Ovary (tissue), 3 donors: ENCODE measurements at regions not wholly inside any gene's neighbourhood (a gene's known extent, or its start where the extent isn't known, plus 50 kb on each side); places are given as distances from the start of the nearest gene placed in this dataset.

ENCODE experiments used
- EP300 ChIP-seq: sonication (generic); formaldehyde crosslinking; IDR thresholded peaks from one replicate; pipeline ENCODE4 v1.6.1; 2017; ENCODE audit warnings: antibody characterized with exemption
- POLR2A ChIP-seq: fragments of 450-650 bp; IDR thresholded peaks from one replicate; pipeline ENCODE4 v1.6.1; 2017; ENCODE audit warnings: antibody characterized with exemption, mild to moderate bottlenecking, moderate library complexity
- TF ChIP-seq, protein P1 (sequence below), 3 donors: fragments of 450-650 bp in 2 of 3; fragments of 200-600 bp in 1 of 3; IDR thresholded peaks; one replicate each; pipeline versions ENCODE4 v1.5.1 to v1.8.0; 2016 to 2022; ENCODE audit warnings: antibody characterized with exemption in 3 of 3, mild to moderate bottlenecking in 1 of 3
- donor health status: DM: no; HTN: no; CAD: no.

DNA sequence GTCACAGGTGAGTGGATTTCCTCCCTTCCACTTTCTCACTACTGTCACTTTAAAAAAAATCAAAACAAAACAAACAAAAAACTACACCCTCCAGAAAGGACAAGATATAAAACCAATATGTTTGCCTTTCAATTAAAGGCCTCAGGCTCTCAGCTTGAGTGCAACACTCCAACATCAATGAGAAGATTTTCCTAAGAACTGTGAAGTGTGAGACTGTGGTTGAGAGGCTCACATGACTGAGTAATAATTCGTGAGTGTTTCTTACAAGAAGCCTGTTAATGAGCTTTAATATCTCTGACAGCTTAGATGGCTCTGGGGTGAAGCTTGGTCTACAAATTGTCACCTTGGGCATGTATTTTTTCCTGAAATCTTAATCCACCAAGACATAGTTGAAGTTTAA, 216.1 kb downstream of the ETAA1 start:
- TF ChIP-seq POLR2A: no peak
- TF ChIP-seq, protein P1, sequence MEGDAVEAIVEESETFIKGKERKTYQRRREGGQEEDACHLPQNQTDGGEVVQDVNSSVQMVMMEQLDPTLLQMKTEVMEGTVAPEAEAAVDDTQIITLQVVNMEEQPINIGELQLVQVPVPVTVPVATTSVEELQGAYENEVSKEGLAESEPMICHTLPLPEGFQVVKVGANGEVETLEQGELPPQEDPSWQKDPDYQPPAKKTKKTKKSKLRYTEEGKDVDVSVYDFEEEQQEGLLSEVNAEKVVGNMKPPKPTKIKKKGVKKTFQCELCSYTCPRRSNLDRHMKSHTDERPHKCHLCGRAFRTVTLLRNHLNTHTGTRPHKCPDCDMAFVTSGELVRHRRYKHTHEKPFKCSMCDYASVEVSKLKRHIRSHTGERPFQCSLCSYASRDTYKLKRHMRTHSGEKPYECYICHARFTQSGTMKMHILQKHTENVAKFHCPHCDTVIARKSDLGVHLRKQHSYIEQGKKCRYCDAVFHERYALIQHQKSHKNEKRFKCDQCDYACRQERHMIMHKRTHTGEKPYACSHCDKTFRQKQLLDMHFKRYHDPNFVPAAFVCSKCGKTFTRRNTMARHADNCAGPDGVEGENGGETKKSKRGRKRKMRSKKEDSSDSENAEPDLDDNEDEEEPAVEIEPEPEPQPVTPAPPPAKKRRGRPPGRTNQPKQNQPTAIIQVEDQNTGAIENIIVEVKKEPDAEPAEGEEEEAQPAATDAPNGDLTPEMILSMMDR (IDR thresholded peaks at IDR 0.05): no peak
- no peak for TF ChIP-seq EP300
